ENCODE measurements at regions not wholly inside any gene's neighbourhood (a gene's known extent, or its start where the extent isn't known, plus 50 kb on each side); places are given as distances from the start of the nearest gene placed in this dataset.

GRCh38 chr4:20621476-20621875 lies 78.8 kb upstream of the PACRGL start:
- H3K9me3 ChIP-seq (ENCODE audit: control insufficient read depth in 2 of 3, low read length in 3 of 3), result no peaks in the 10 kb centered on the region
- DNase-seq (peak in 1 of 9 donors; percentile 2), ATAC-seq (no peak)
- peaks cover 0 to 7% (median 0%) of the 10 kb centered on the region in 7 donors for H3K4me1 Mint-ChIP-seq
- H3K4me3 Mint-ChIP-seq, result peak overlapping the region in 6 of 10 donors; percentile 10 to 51 (median 38)
- H3K27me3 Mint-ChIP-seq, result peaks cover 0 to 12% (median 3%) of the 10 kb centered on the region in 5 donors
- no peak overlapping the region for H3K27ac ChIP-seq (ENCODE audit: low read depth, low read length)
- H3K4me1 ChIP-seq (ENCODE audit: control insufficient read depth in 2 of 2, insufficient read depth in 2 of 2, low read length in 2 of 2), result no peaks in the 10 kb centered on the region
- H3K27ac Mint-ChIP-seq, result peak overlapping the region in 1 of 9 donors; percentile 62
- H3K9me3 Mint-ChIP-seq, result peaks cover 0 to 3% (median 0%) of the 10 kb centered on the region in 11 donors
- no peaks in the 10 kb centered on the region for H3K36me3 ChIP-seq (ENCODE audit: control insufficient read depth in 2 of 3, insufficient read depth in 3 of 3, low read length in 3 of 3)
- H3K36me3 Mint-ChIP-seq, result no peaks in the 10 kb centered on the region
- H3K4me3 ChIP-seq (ENCODE audit: low read length), result no peak overlapping the region
- ChIA-PET CTCF (no interaction called here), POLR2A (no interaction called here)
- no peaks in the 10 kb centered on the region for H3K27me3 ChIP-seq (ENCODE audit: control insufficient read depth in 2 of 2, insufficient read depth in 2 of 2, low read length in 2 of 2)
- intact Hi-C loops (cut with micrococcal nuclease), result no loop called here

- Histone ChIP-seq H3K4me3 (ENCODE audit: low read length) (no peak overlapping the region), H3K36me3 (ENCODE audit: control insufficient read depth in 2 of 3, insufficient read depth in 3 of 3, low read length in 3 of 3) (no peaks in the 10 kb centered on the region), H3K27me3 (ENCODE audit: control insufficient read depth in 2 of 2, insufficient read depth in 2 of 2, low read length in 2 of 2) (no peaks in the 10 kb centered on the region), H3K27ac (ENCODE audit: low read depth, low read length) (no peak overlapping the region), H3K4me1 (ENCODE audit: control insufficient read depth in 2 of 2, insufficient read depth in 2 of 2, low read length in 2 of 2) (no peaks in the 10 kb centered on the region), H3K9me3 (ENCODE audit: control insufficient read depth in 2 of 3, low read length in 3 of 3) (no peaks in the 10 kb centered on the region)
- Mint-ChIP-seq H3K4me3 (no peak overlapping the region), H3K27me3 (peaks cover 0 to 7% (median 6%) of the 10 kb centered on the region in 5 donors), H3K9me3 (peaks cover 0 to 4% (median 0%) of the 10 kb centered on the region in 11 donors), H3K36me3 (no peaks in the 10 kb centered on the region), H3K27ac (no peak overlapping the region), H3K4me1 (peaks cover 0 to 7% (median 0%) of the 10 kb centered on the region in 7 donors)
- no peak for DNase-seq
- ATAC-seq, result no peak
- ChIA-PET CTCF (no interaction called here), POLR2A (no interaction called here)
- intact Hi-C loops (cut with micrococcal nuclease), result no loop called here
Observed at GRCh38 chr4:20622701-20623100, 77.6 kb upstream of the PACRGL start.

GRCh38 chr4:20623939-20624338 lies 76.3 kb upstream of the PACRGL start:
- no peak for ATAC-seq
- Mint-ChIP-seq H3K9me3 (peaks cover 0 to 4% (median 0%) of the 10 kb centered on the region in 11 donors), H3K4me3 (no peak overlapping the region), H3K27me3 (peaks cover 0 to 7% (median 6%) of the 10 kb centered on the region in 5 donors), H3K27ac (no peak overlapping the region), H3K4me1 (peaks cover 0 to 5% (median 0%) of the 10 kb centered on the region in 7 donors), H3K36me3 (no peaks in the 10 kb centered on the region)
- Histone ChIP-seq H3K27me3 (ENCODE audit: control insufficient read depth in 2 of 2, insufficient read depth in 2 of 2, low read length in 2 of 2) (no peaks in the 10 kb centered on the region), H3K4me3 (ENCODE audit: low read length) (no peak overlapping the region), H3K9me3 (ENCODE audit: control insufficient read depth in 2 of 3, low read length in 3 of 3) (no peaks in the 10 kb centered on the region), H3K4me1 (ENCODE audit: control insufficient read depth in 2 of 2, insufficient read depth in 2 of 2, low read length in 2 of 2) (no peaks in the 10 kb centered on the region), H3K27ac (ENCODE audit: low read depth, low read length) (no peak overlapping the region), H3K36me3 (ENCODE audit: control insufficient read depth in 2 of 3, insufficient read depth in 3 of 3, low read length in 3 of 3) (no peaks in the 10 kb centered on the region)
- ChIA-PET POLR2A (no interaction called here), CTCF (no interaction called here)
- intact Hi-C loops (cut with micrococcal nuclease), result no loop called here
- no peak for DNase-seq

GRCh38 chr4:20624793-20625374 lies 75.4 kb upstream of the PACRGL start:
- ATAC-seq, result no peak
- Mint-ChIP-seq H3K4me3 (no peak overlapping the region), H3K36me3 (no peaks in the 10 kb centered on the region), H3K4me1 (peaks cover 0 to 5% (median 0%) of the 10 kb centered on the region in 7 donors), H3K27me3 (peaks cover 0 to 7% (median 6%) of the 10 kb centered on the region in 5 donors), H3K27ac (no peak overlapping the region), H3K9me3 (peaks cover 0 to 9% (median 0%) of the 10 kb centered on the region in 11 donors)
- no peaks in the 10 kb centered on the region for H3K36me3 ChIP-seq (ENCODE audit: control insufficient read depth in 2 of 3, insufficient read depth in 3 of 3, low read length in 3 of 3)
- ChIA-PET POLR2A (no interaction called here), CTCF (no interaction called here)
- H3K9me3 ChIP-seq (ENCODE audit: control insufficient read depth in 2 of 3, low read length in 3 of 3), result no peaks in the 10 kb centered on the region
- no peaks in the 10 kb centered on the region for H3K27me3 ChIP-seq (ENCODE audit: control insufficient read depth in 2 of 2, insufficient read depth in 2 of 2, low read length in 2 of 2)
- H3K4me1 ChIP-seq (ENCODE audit: control insufficient read depth in 2 of 2, insufficient read depth in 2 of 2, low read length in 2 of 2), result no peaks in the 10 kb centered on the region
- DNase-seq, result no peak
- H3K27ac ChIP-seq (ENCODE audit: low read depth, low read length), result no peak overlapping the region
- intact Hi-C loops (cut with micrococcal nuclease), result no loop called here
- no peak overlapping the region for H3K4me3 ChIP-seq (ENCODE audit: low read length)

GRCh38 chr4:20625426-20625825 lies 74.8 kb upstream of the PACRGL start:
- ChIA-PET CTCF (no interaction called here), POLR2A (no interaction called here)
- no peaks in the 10 kb centered on the region for H3K4me1 ChIP-seq (ENCODE audit: control insufficient read depth in 2 of 2, insufficient read depth in 2 of 2, low read length in 2 of 2)

GRCh38 chr4:20626326-20627005 lies 73.8 kb upstream of the PACRGL start:
- POLR2A ChIA-PET, result no interaction called here
- Mint-ChIP-seq H3K4me3 (peak overlapping the region in 1 of 10 donors; percentile 25), H3K27ac (no peak overlapping the region), H3K27me3 (peaks cover 0 to 7% (median 6%) of the 10 kb centered on the region in 5 donors), H3K36me3 (no peaks in the 10 kb centered on the region), H3K4me1 (peaks cover 0 to 5% (median 0%) of the 10 kb centered on the region in 7 donors), H3K9me3 (peaks cover 0 to 10% (median 0%) of the 10 kb centered on the region in 11 donors)
- Histone ChIP-seq H3K9me3 (ENCODE audit: control insufficient read depth in 2 of 3, low read length in 3 of 3) (no peaks in the 10 kb centered on the region), H3K27me3 (ENCODE audit: control insufficient read depth in 2 of 2, insufficient read depth in 2 of 2, low read length in 2 of 2) (no peaks in the 10 kb centered on the region), H3K36me3 (ENCODE audit: control insufficient read depth in 2 of 3, insufficient read depth in 3 of 3, low read length in 3 of 3) (no peaks in the 10 kb centered on the region), H3K27ac (ENCODE audit: low read depth, low read length) (no peak overlapping the region), H3K4me3 (ENCODE audit: low read length) (no peak overlapping the region), H3K4me1 (ENCODE audit: control insufficient read depth in 2 of 2, insufficient read depth in 2 of 2, low read length in 2 of 2) (no peaks in the 10 kb centered on the region)
- no peak for ATAC-seq
- intact Hi-C loops (cut with micrococcal nuclease), result no loop called here
- CTCF ChIA-PET, result no interaction called here
- DNase-seq, result no peak

More at GRCh38 chr4:20625426-20625825, 74.8 kb upstream of the PACRGL start:
- DNase-seq, result no peak
- no peaks in the 10 kb centered on the region for H3K9me3 ChIP-seq (ENCODE audit: control insufficient read depth in 2 of 3, low read length in 3 of 3)
- intact Hi-C loops (cut with micrococcal nuclease), result no loop called here
- no peak overlapping the region for H3K27ac Mint-ChIP-seq
- no peaks in the 10 kb centered on the region for H3K36me3 Mint-ChIP-seq
- H3K27me3 ChIP-seq (ENCODE audit: control insufficient read depth in 2 of 2, insufficient read depth in 2 of 2, low read length in 2 of 2), result no peaks in the 10 kb centered on the region
- peak; percentile 76 for ATAC-seq
- peaks cover 0 to 7% (median 6%) of the 10 kb centered on the region in 5 donors for H3K27me3 Mint-ChIP-seq
- H3K9me3 Mint-ChIP-seq, result peaks cover 0 to 10% (median 0%) of the 10 kb centered on the region in 11 donors
- H3K4me3 Mint-ChIP-seq, result no peak overlapping the region
- H3K36me3 ChIP-seq (ENCODE audit: control insufficient read depth in 2 of 3, insufficient read depth in 3 of 3, low read length in 3 of 3), result no peaks in the 10 kb centered on the region
- no peak overlapping the region for H3K4me3 ChIP-seq (ENCODE audit: low read length)
- peaks cover 0 to 5% (median 0%) of the 10 kb centered on the region in 7 donors for H3K4me1 Mint-ChIP-seq
- H3K27ac ChIP-seq (ENCODE audit: low read depth, low read length), result no peak overlapping the region

GRCh38 chr4:20627866-20628265 lies 72.4 kb upstream of the PACRGL start:
- ChIA-PET CTCF (no interaction called here), POLR2A (no interaction called here)
- Mint-ChIP-seq H3K36me3 (no peaks in the 10 kb centered on the region), H3K27ac (no peak overlapping the region), H3K9me3 (peaks cover 0 to 10% (median 0%) of the 10 kb centered on the region in 11 donors), H3K4me1 (peaks cover 0 to 5% (median 0%) of the 10 kb centered on the region in 7 donors), H3K4me3 (no peak overlapping the region), H3K27me3 (peaks cover 0 to 7% (median 6%) of the 10 kb centered on the region in 5 donors)
- intact Hi-C loops (cut with micrococcal nuclease), result no loop called here
- Histone ChIP-seq H3K9me3 (ENCODE audit: control insufficient read depth in 2 of 3, low read length in 3 of 3) (no peaks in the 10 kb centered on the region), H3K4me3 (ENCODE audit: low read length) (no peak overlapping the region), H3K36me3 (ENCODE audit: control insufficient read depth in 2 of 3, insufficient read depth in 3 of 3, low read length in 3 of 3) (no peaks in the 10 kb centered on the region), H3K4me1 (ENCODE audit: control insufficient read depth in 2 of 2, insufficient read depth in 2 of 2, low read length in 2 of 2) (no peaks in the 10 kb centered on the region), H3K27ac (ENCODE audit: low read depth, low read length) (no peak overlapping the region), H3K27me3 (ENCODE audit: control insufficient read depth in 2 of 2, insufficient read depth in 2 of 2, low read length in 2 of 2) (no peaks in the 10 kb centered on the region)
- DNase-seq, result no peak
- no peak for ATAC-seq

Data from naive thymus-derived CD4-positive, alpha-beta T cell (primary cell).